ENCODE measurements at regions not wholly inside any gene's neighbourhood (a gene's known extent, or its start where the extent isn't known, plus 50 kb on each side); places are given as distances from the start of the nearest gene placed in this dataset.

GRCh38 chr6:126134491-126134890, 148.2 kb downstream of the TRMT11 start:
- peaks cover 16% of the 10 kb centered on the region for H3K9me3 Mint-ChIP-seq
- H3K4me1 Mint-ChIP-seq = peaks cover 2% of the 10 kb centered on the region
- no peak overlapping the region for H3K27ac Mint-ChIP-seq
- H3K27me3 Mint-ChIP-seq (ENCODE audit: insufficient read depth) = no peaks in the 10 kb centered on the region
- no peak for TF ChIP-seq CTCF (conservative IDR thresholded peaks at IDR 0.05)
- H3K9ac ChIP-seq (ENCODE audit: extremely low read depth, low read length, poor library complexity, severe bottlenecking) = no peak overlapping the region
- H3K4me1 ChIP-seq (ENCODE audit: control insufficient read depth, insufficient read depth, low read length) = no peaks in the 10 kb centered on the region
- 88 to 97% methylated on average over 1 to 2 of the region's 2 CpGs for WGBS, 2 experiments (ENCODE audit: insufficient coverage in 1 of 2, insufficient read length in 1 of 2)
- no peak overlapping the region for H3K4me3 Mint-ChIP-seq
- peaks cover 9% of the 10 kb centered on the region for H3K9me3 ChIP-seq (ENCODE audit: control insufficient read depth, low read length)
- DNase-seq = no peak
- no peaks in the 10 kb centered on the region for H3K27me3 ChIP-seq (ENCODE audit: control insufficient read depth, insufficient read depth, low read length, poor library complexity, severe bottlenecking)
- no peak overlapping the region for H3K4me3 ChIP-seq (ENCODE audit: low read length)
- H3K36me3 Mint-ChIP-seq (ENCODE audit: low read depth) = peaks cover 19% of the 10 kb centered on the region
- H3K27ac ChIP-seq (ENCODE audit: low read depth, low read length) = no peak overlapping the region
- peaks cover 7% of the 10 kb centered on the region for H3K36me3 ChIP-seq (ENCODE audit: control insufficient read depth, insufficient read depth, low read length)

GRCh38 chr6:126140015-126140414, 153.7 kb downstream of the TRMT11 start:
- H3K27me3 ChIP-seq (ENCODE audit: control insufficient read depth, insufficient read depth, low read length, poor library complexity, severe bottlenecking) = no peaks in the 10 kb centered on the region
- Mint-ChIP-seq H3K27ac (no peak overlapping the region), H3K36me3 (ENCODE audit: low read depth) (peaks cover 13% of the 10 kb centered on the region), H3K9me3 (peaks cover 15% of the 10 kb centered on the region), H3K27me3 (ENCODE audit: insufficient read depth) (no peaks in the 10 kb centered on the region), H3K4me3 (no peak overlapping the region), H3K4me1 (no peaks in the 10 kb centered on the region)
- no peak overlapping the region for H3K4me3 ChIP-seq (ENCODE audit: low read length)
- TF ChIP-seq CTCF (conservative IDR thresholded peaks at IDR 0.05) = no peak
- H3K9me3 ChIP-seq (ENCODE audit: control insufficient read depth, low read length) = peaks cover 14% of the 10 kb centered on the region
- no peak overlapping the region for H3K9ac ChIP-seq (ENCODE audit: extremely low read depth, low read length, poor library complexity, severe bottlenecking)
- no peaks in the 10 kb centered on the region for H3K4me1 ChIP-seq (ENCODE audit: control insufficient read depth, insufficient read depth, low read length)
- no peak overlapping the region for H3K27ac ChIP-seq (ENCODE audit: low read depth, low read length)
- DNase-seq = no peak
- no peaks in the 10 kb centered on the region for H3K36me3 ChIP-seq (ENCODE audit: control insufficient read depth, insufficient read depth, low read length)

GRCh38 chr6:126143761-126144251, 157.5 kb downstream of the TRMT11 start:
- Histone ChIP-seq H3K36me3 (ENCODE audit: control insufficient read depth, insufficient read depth, low read length) (no peaks in the 10 kb centered on the region), H3K9ac (ENCODE audit: extremely low read depth, low read length, poor library complexity, severe bottlenecking) (no peak overlapping the region), H3K4me3 (ENCODE audit: low read length) (no peak overlapping the region), H3K9me3 (ENCODE audit: control insufficient read depth, low read length) (peaks cover 8% of the 10 kb centered on the region), H3K27me3 (ENCODE audit: control insufficient read depth, insufficient read depth, low read length, poor library complexity, severe bottlenecking) (peaks cover under 1% of the 10 kb centered on the region), H3K4me1 (ENCODE audit: control insufficient read depth, insufficient read depth, low read length) (no peaks in the 10 kb centered on the region), H3K27ac (ENCODE audit: low read depth, low read length) (peak overlapping the region; percentile 89)
- Mint-ChIP-seq H3K27ac (no peak overlapping the region), H3K4me3 (no peak overlapping the region), H3K9me3 (peaks cover 2% of the 10 kb centered on the region), H3K36me3 (ENCODE audit: low read depth) (no peaks in the 10 kb centered on the region), H3K4me1 (no peaks in the 10 kb centered on the region), H3K27me3 (ENCODE audit: insufficient read depth) (no peaks in the 10 kb centered on the region)
- TF ChIP-seq CTCF (conservative IDR thresholded peaks at IDR 0.05) = no peak
- DNase-seq = no peak
- WGBS, 2 experiments (ENCODE audit: insufficient coverage in 1 of 2, insufficient read length in 1 of 2) = 79 to 83% methylated on average over 2 to 3 of the region's 3 CpGs
